HepG2 (cell line): ENCODE measurements at regions not wholly inside any gene's neighbourhood (a gene's known extent, or its start where the extent isn't known, plus 50 kb on each side); places are given as distances from the start of the nearest gene placed in this dataset.

Experiments
- ELF1 ChIP-seq: sonication (generic); formaldehyde crosslinking; IDR thresholded peaks from 2 replicates; pipeline ENCODE4 v1.4.0; 2020; ENCODE audit warnings: missing genetic modification reagents
- JUND ChIP-seq: sonication (generic); formaldehyde crosslinking; IDR thresholded peaks from 2 replicates; pipeline ENCODE4 v1.8.0; 2022; ENCODE audit warnings: mild to moderate bottlenecking, missing genetic modification reagents
- MYC ChIP-seq: sonication (generic); formaldehyde crosslinking; IDR thresholded peaks from 2 replicates; pipeline ENCODE4 v1.9.0; 2021; ENCODE audit warnings: missing genetic modification reagents, borderline replicate concordance
- ZFP37 ChIP-seq: sonication (generic); formaldehyde crosslinking; IDR thresholded peaks from 2 replicates; pipeline ENCODE4 v1.4.0; 2020; ENCODE audit warnings: missing genetic modification reagents, borderline replicate concordance
- ZFX ChIP-seq: sonication (generic); formaldehyde crosslinking; IDR thresholded peaks from 2 replicates; pipeline ENCODE4 v1.4.0; 2020; ENCODE audit warnings: mild to moderate bottlenecking, low read depth, missing genetic modification reagents, moderate library complexity
- ZNF329 ChIP-seq: sonication (generic); formaldehyde crosslinking; IDR thresholded peaks from 2 replicates; pipeline ENCODE4 v1.9.0; 2021; ENCODE audit warnings: low read depth, mild to moderate bottlenecking, missing genetic modification reagents
- ZNF337 ChIP-seq: sonication (generic); formaldehyde crosslinking; IDR thresholded peaks from 2 replicates; pipeline ENCODE4 v1.5.1; 2020; ENCODE audit warnings: missing genetic modification reagents, low read depth, mild to moderate bottlenecking, borderline replicate concordance
- ZNF572 ChIP-seq: sonication (generic); formaldehyde crosslinking; IDR thresholded peaks from 2 replicates; pipeline ENCODE4 v1.5.1; 2020; ENCODE audit warnings: mild to moderate bottlenecking, missing genetic modification reagents
- TF ChIP-seq, protein P1 (sequence below), 2 experiments: sonication (generic) in 1 of 2; formaldehyde crosslinking in 1 of 2; IDR thresholded peaks; 2 replicates each; pipeline versions ENCODE4 v1.5.1 to v1.6.1; 2011 to 2020; ENCODE audit warnings: borderline replicate concordance in 1 of 2, low read depth in 1 of 2, low read length in 1 of 2, mild to moderate bottlenecking in 1 of 2, missing genetic modification reagents in 1 of 2, moderate library complexity in 1 of 2
- TF ChIP-seq, protein P2 (sequence below): sonication (generic); formaldehyde crosslinking; IDR thresholded peaks from 2 replicates; pipeline ENCODE4 v1.5.0; 2020; ENCODE audit warnings: mild to moderate bottlenecking, missing genetic modification reagents, moderate library complexity
- TF ChIP-seq, protein P3 (sequence below): conservative IDR thresholded peaks from 2 replicates; pipeline ENCODE4 v1.6.1; 2018; ENCODE audit warnings: missing genetic modification reagents

DNA sequence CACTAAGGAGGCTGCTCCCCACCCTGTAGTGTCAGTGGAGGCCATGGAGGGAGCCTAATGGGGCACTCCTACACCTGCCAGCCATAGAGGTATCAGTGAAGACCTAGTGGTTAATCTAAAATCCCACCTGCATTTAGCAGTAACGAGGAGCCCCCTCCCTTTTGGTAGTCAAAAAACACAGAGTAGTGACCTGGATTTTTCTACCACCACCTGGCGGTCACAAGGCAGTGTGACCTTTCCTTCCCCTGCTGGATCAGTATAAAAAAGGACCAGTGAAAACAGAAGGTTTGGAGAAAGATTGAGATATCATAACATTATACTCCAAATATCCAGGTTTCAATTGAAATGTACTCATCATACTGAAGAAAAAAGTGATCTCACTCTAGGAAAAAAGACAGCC, 241.2 kb downstream of the PYDC2 start:
- TF ChIP-seq ZNF572 (no peak), MYC (CRISPR knock-in tag) (no peak), ZNF337 (CRISPR knock-in tag) (no peak), ZNF329 (CRISPR knock-in tag) (no peak), ELF1 (CRISPR knock-in tag) (no peak), ZFX (CRISPR knock-in tag) (no peak), ZFP37 (CRISPR knock-in tag) (no peak), JUND (CRISPR knock-in tag) (no peak)
- TF ChIP-seq, protein P1, sequence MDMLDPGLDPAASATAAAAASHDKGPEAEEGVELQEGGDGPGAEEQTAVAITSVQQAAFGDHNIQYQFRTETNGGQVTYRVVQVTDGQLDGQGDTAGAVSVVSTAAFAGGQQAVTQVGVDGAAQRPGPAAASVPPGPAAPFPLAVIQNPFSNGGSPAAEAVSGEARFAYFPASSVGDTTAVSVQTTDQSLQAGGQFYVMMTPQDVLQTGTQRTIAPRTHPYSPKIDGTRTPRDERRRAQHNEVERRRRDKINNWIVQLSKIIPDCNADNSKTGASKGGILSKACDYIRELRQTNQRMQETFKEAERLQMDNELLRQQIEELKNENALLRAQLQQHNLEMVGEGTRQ (IDR thresholded peaks at IDR 0.05; ENCODE audit: low read depth, low read length) = no peak
- TF ChIP-seq, protein P1 (CRISPR knock-in tag; IDR thresholded peaks at IDR 0.05; ENCODE audit: borderline replicate concordance) = no peak
- TF ChIP-seq, protein P2, sequence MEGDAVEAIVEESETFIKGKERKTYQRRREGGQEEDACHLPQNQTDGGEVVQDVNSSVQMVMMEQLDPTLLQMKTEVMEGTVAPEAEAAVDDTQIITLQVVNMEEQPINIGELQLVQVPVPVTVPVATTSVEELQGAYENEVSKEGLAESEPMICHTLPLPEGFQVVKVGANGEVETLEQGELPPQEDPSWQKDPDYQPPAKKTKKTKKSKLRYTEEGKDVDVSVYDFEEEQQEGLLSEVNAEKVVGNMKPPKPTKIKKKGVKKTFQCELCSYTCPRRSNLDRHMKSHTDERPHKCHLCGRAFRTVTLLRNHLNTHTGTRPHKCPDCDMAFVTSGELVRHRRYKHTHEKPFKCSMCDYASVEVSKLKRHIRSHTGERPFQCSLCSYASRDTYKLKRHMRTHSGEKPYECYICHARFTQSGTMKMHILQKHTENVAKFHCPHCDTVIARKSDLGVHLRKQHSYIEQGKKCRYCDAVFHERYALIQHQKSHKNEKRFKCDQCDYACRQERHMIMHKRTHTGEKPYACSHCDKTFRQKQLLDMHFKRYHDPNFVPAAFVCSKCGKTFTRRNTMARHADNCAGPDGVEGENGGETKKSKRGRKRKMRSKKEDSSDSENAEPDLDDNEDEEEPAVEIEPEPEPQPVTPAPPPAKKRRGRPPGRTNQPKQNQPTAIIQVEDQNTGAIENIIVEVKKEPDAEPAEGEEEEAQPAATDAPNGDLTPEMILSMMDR (CRISPR knock-in tag) = no peak; the same call in 1 of the 2 replicates
- TF ChIP-seq, protein P3, sequence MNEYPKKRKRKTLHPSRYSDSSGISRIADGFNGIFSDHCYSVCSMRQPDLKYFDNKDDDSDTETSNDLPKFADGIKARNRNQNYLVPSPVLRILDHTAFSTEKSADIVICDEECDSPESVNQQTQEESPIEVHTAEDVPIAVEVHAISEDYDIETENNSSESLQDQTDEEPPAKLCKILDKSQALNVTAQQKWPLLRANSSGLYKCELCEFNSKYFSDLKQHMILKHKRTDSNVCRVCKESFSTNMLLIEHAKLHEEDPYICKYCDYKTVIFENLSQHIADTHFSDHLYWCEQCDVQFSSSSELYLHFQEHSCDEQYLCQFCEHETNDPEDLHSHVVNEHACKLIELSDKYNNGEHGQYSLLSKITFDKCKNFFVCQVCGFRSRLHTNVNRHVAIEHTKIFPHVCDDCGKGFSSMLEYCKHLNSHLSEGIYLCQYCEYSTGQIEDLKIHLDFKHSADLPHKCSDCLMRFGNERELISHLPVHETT (CRISPR knock-in tag) = no peak
